GM12878 (cell line): ENCODE measurements at regions not wholly inside any gene's neighbourhood (a gene's known extent, or its start where the extent isn't known, plus 50 kb on each side); places are given as distances from the start of the nearest gene placed in this dataset.

Source experiments
- CTCF ChIP-seq, 3 experiments: IDR thresholded peaks in 2 of 3; conservative IDR thresholded peaks in 1 of 3; 2 replicates each; pipeline ENCODE4 v1.5.1; 2011; ENCODE audit warnings: low read depth in 3 of 3, low read length in 3 of 3, mild to moderate bottlenecking in 3 of 3, control low read depth in 2 of 3, moderate library complexity in 2 of 3, inconsistent platforms in 1 of 3, mixed read lengths in 1 of 3; ENCODE audit not compliant: control insufficient read depth in 2 of 3, insufficient read depth in 1 of 3; ENCODE audit errors: extremely low read depth in 1 of 3
- EP300 ChIP-seq, 2 experiments: fragments of 150-350 bp in 1 of 2; IDR thresholded peaks; 2 replicates each; pipeline ENCODE4 v1.6.1; 2011 to 2012; ENCODE audit warnings: low read depth in 2 of 2, low read length in 2 of 2, borderline replicate concordance in 1 of 2, improper control_type of control experiment in 1 of 2, inconsistent platforms in 1 of 2; ENCODE audit not compliant: control insufficient read depth in 1 of 2
- POLR2A ChIP-seq: IDR thresholded peaks from 2 replicates; pipeline ENCODE4 v1.6.1; 2011; ENCODE audit warnings: low read depth, mild to moderate bottlenecking, low read length
- POLR2AphosphoS5 ChIP-seq: IDR thresholded peaks from 2 replicates; pipeline ENCODE4 v1.6.1; 2011; ENCODE audit warnings: mild to moderate bottlenecking, low read length, inconsistent platforms

- no peak for TF ChIP-seq CTCF (IDR thresholded peaks at IDR 0.05 in 2 of 3, conservative IDR thresholded peaks at IDR 0.05 in 1 of 3; ENCODE audit: control insufficient read depth in 2 of 3, extremely low read depth in 1 of 3, insufficient read depth in 1 of 3, low read depth in 3 of 3, low read length in 3 of 3)
- no peak for TF ChIP-seq POLR2AphosphoS5
- TF ChIP-seq POLR2A = no peak
- no peak for TF ChIP-seq EP300 (IDR thresholded peaks at IDR 0.05; ENCODE audit: borderline replicate concordance in 1 of 2, control insufficient read depth in 1 of 2, low read depth in 2 of 2, low read length in 2 of 2)
Observed at GRCh38 chr10:2782950-2783349, 284.4 kb upstream of the PFKP start.
